SK-N-MC (cell line): ENCODE measurements at regions not wholly inside any gene's neighbourhood (a gene's known extent, or its start where the extent isn't known, plus 50 kb on each side); places are given as distances from the start of the nearest gene placed in this dataset.

Experiments
- DNase-seq: peaks from one replicate; pipeline ENCODE4 v3.0.0-alpha.2; 2011; ENCODE audit warnings: low read depth, low spot score
- H3K27ac ChIP-seq: fragments of 200-600 bp; sonication (generic); 2 replicates; pipeline ENCODE4 v1.5.1; 2016; ENCODE audit warnings: mixed run types
- H3K36me3 ChIP-seq: fragments of 200-600 bp; sonication (generic); 2 replicates; pipeline ENCODE4 v1.6.1; 2017; ENCODE audit warnings: antibody characterized with exemption, low read length, mixed read lengths; ENCODE audit not compliant: insufficient read depth
- H3K4me3 ChIP-seq: fragments of 200-600 bp; sonication (generic); 2 replicates; pipeline ENCODE4 v1.5.1; 2016
- H3K9ac ChIP-seq: fragments of 200-600 bp; sonication (generic); 2 replicates; pipeline ENCODE4 v1.8.0; 2017; ENCODE audit warnings: mixed run types, mixed read lengths; ENCODE audit not compliant: insufficient read length
- H3K9me3 ChIP-seq: fragments of 200-600 bp; sonication (generic); 2 replicates; pipeline ENCODE4 v1.6.1; 2017; ENCODE audit warnings: low read depth, mild to moderate bottlenecking, antibody characterized with exemption, low read length, moderate library complexity, mixed read lengths
- EZH2 ChIP-seq: fragments of 200-600 bp; sonication (generic); IDR thresholded peaks from one replicate; pipeline ENCODE4 v1.6.1; 2017; ENCODE audit warnings: antibody characterized with exemption
- FOXP2 ChIP-seq: optimal IDR thresholded peaks from 2 replicates; pipeline ENCODE3; 2011; ENCODE audit warnings: mild to moderate bottlenecking, moderate library complexity; ENCODE audit not compliant: insufficient read depth; ENCODE audit errors: extremely low read length, control extremely low read depth
- POLR2AphosphoS5 ChIP-seq: IDR thresholded peaks from 2 replicates; pipeline ENCODE4 v1.6.1; 2012; ENCODE audit warnings: mild to moderate bottlenecking, low read depth, low read length, borderline replicate concordance

- no peak for TF ChIP-seq POLR2AphosphoS5
- TF ChIP-seq EZH2, result no peak
- no peak for TF ChIP-seq FOXP2
- Histone ChIP-seq H3K9me3 (no peaks in the 10 kb centered on the region), H3K36me3 (no peaks in the 10 kb centered on the region), H3K9ac (no peak overlapping the region), H3K27ac (no peak overlapping the region), H3K4me3 (no peak overlapping the region)
- no peak for DNase-seq
Observed at GRCh38 chr11:27910186-27910931, 197.6 kb downstream of the KIF18A start.

GRCh38 chr11:27909386-27909785 is 198.6 kb downstream of the KIF18A start:
- Histone ChIP-seq H3K9ac (no peak overlapping the region), H3K9me3 (no peaks in the 10 kb centered on the region)

GRCh38 chr11:27908621-27909020 is 199.3 kb downstream of the KIF18A start:
- no peak for TF ChIP-seq EZH2
- no peak for TF ChIP-seq FOXP2
- TF ChIP-seq POLR2AphosphoS5, result no peak
- Histone ChIP-seq H3K4me3 (no peak overlapping the region), H3K9ac (no peak overlapping the region), H3K27ac (no peak overlapping the region), H3K9me3 (no peaks in the 10 kb centered on the region), H3K36me3 (no peaks in the 10 kb centered on the region)
- no peak for DNase-seq

More at GRCh38 chr11:27909386-27909785, 198.6 kb downstream of the KIF18A start:
- Histone ChIP-seq H3K36me3 (no peaks in the 10 kb centered on the region), H3K27ac (no peak overlapping the region), H3K4me3 (no peak overlapping the region)
- TF ChIP-seq EZH2, result no peak
- no peak for TF ChIP-seq POLR2AphosphoS5
- no peak for TF ChIP-seq FOXP2
- DNase-seq, result no peak

- no peaks in the 10 kb centered on the region for H3K9me3 ChIP-seq
- no peaks in the 10 kb centered on the region for H3K36me3 ChIP-seq
- H3K27ac ChIP-seq, result no peak overlapping the region
- no peak overlapping the region for H3K4me3 ChIP-seq
- no peak for TF ChIP-seq FOXP2
- TF ChIP-seq POLR2AphosphoS5, result no peak
- TF ChIP-seq EZH2, result no peak
- H3K9ac ChIP-seq, result no peak overlapping the region
- DNase-seq, result no peak
Observed at GRCh38 chr11:27907530-27907929, 200.4 kb downstream of the KIF18A start.

GRCh38 chr11:27907091-27907490 is 200.9 kb downstream of the KIF18A start:
- Histone ChIP-seq H3K27ac (no peak overlapping the region), H3K4me3 (no peak overlapping the region), H3K9ac (no peak overlapping the region), H3K36me3 (no peaks in the 10 kb centered on the region), H3K9me3 (no peaks in the 10 kb centered on the region)
- no peak for DNase-seq
- no peak for TF ChIP-seq POLR2AphosphoS5
- no peak for TF ChIP-seq FOXP2
- TF ChIP-seq EZH2, result no peak

GRCh38 chr11:27904358-27905055 is 203.4 kb downstream of the KIF18A start:
- no peak overlapping the region for H3K9ac ChIP-seq
- no peaks in the 10 kb centered on the region for H3K9me3 ChIP-seq
- H3K36me3 ChIP-seq, result no peaks in the 10 kb centered on the region
- no peak overlapping the region for H3K27ac ChIP-seq
- no peak for DNase-seq
- H3K4me3 ChIP-seq, result no peak overlapping the region
- TF ChIP-seq POLR2AphosphoS5 (no peak), FOXP2 (no peak), EZH2 (no peak)

GRCh38 chr11:27902981-27903624 is 202.8 kb upstream of the BDNF start:
- H3K27ac ChIP-seq, result no peak overlapping the region
- H3K36me3 ChIP-seq, result no peaks in the 10 kb centered on the region
- no peak overlapping the region for H3K9ac ChIP-seq
- no peak for DNase-seq
- no peak overlapping the region for H3K4me3 ChIP-seq
- TF ChIP-seq POLR2AphosphoS5, result no peak
- TF ChIP-seq FOXP2, result no peak
- no peak for TF ChIP-seq EZH2
- no peaks in the 10 kb centered on the region for H3K9me3 ChIP-seq

- TF ChIP-seq FOXP2, result no peak
- no peak for TF ChIP-seq EZH2
- no peak for TF ChIP-seq POLR2AphosphoS5
- Histone ChIP-seq H3K4me3 (no peak overlapping the region), H3K9ac (no peak overlapping the region), H3K9me3 (no peaks in the 10 kb centered on the region), H3K36me3 (no peaks in the 10 kb centered on the region), H3K27ac (no peak overlapping the region)
- DNase-seq, result no peak
Observed at GRCh38 chr11:27898166-27898565, 197.9 kb upstream of the BDNF start.
